ENCODE measurements at regions not wholly inside any gene's neighbourhood (a gene's known extent, or its start where the extent isn't known, plus 50 kb on each side); places are given as distances from the start of the nearest gene placed in this dataset.

DNA sequence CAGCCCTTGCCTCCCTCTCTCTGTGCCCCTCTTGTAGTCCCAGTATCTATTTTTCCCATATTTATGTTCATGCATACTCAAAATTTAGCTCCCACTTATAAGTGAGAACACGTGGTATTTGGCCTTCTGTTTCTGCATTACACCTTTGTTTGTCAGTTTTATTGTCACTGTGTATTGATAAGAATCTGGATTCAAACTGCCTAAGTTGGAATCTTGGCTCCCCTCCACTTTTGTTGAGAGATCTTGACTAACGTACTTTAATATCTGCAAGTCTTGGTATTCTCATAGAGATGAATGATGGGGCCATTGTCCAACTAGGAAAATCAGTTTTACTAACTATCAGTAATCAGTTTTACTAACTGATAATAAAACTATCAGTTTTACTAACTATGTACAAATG is 87.8 kb upstream of the PRMT6 start:
- no peaks in the 10 kb centered on the region for H3K9me3 Mint-ChIP-seq (ENCODE audit: unreplicated experiment)
- ChIA-PET CTCF (interaction anchor here (0.6 kb wide), 1 partner anchor 52 kb away, joined by 4 read pairs; no protein-coding TSS in a partner anchor), POLR2A (no interaction called here)
- BruUV-seq (replicated peaks): no TSS peak
- no peak overlapping the region for H3K27ac Mint-ChIP-seq (ENCODE audit: low read depth, unreplicated experiment)
- H3K4me1 Mint-ChIP-seq (ENCODE audit: insufficient read depth, unreplicated experiment): no peaks in the 10 kb centered on the region
- no peak overlapping the region for H3K4me3 Mint-ChIP-seq (ENCODE audit: unreplicated experiment)
- intact Hi-C loops (cut with micrococcal nuclease): no loop called here
- no peak for TF ChIP-seq CTCF (IDR thresholded peaks at IDR 0.05; ENCODE audit: unreplicated experiment)
- no peaks in the 10 kb centered on the region for H3K36me3 Mint-ChIP-seq (ENCODE audit: insufficient read depth, unreplicated experiment)
- no peak for DNase-seq (ENCODE audit: unreplicated experiment)
- H3K27me3 Mint-ChIP-seq (ENCODE audit: insufficient read depth, unreplicated experiment): no peaks in the 10 kb centered on the region

GRCh38 chr1:106969731-106970130 is 86.7 kb upstream of the PRMT6 start:
- no peaks in the 10 kb centered on the region for H3K36me3 Mint-ChIP-seq (ENCODE audit: insufficient read depth, unreplicated experiment)
- H3K27ac Mint-ChIP-seq (ENCODE audit: low read depth, unreplicated experiment): no peak overlapping the region

DNA sequence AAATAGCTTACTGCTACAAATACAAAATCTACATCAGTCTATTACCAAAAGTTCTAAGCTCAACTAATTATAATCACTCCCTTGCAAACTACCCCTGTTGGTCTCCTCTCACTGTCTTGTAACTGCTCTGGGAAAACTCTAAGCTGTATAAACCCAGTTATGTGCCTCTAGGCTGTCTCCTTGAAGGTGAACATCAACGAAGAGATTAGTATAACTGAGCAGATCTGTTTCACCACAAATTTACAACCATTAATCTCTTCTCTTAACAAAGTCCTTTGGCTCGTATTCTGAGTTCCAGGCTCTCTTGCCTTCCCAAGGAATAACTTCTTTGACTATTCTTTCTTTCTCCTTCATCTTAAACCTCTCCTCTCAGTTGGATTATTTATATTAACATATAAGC is 84.4 kb upstream of the PRMT6 start:
- CTCF ChIA-PET: interaction anchor here (1.0 to 1.2 kb wide), 2 partner anchors 41 to 557 kb away, joined by 3 read pairs; no protein-coding TSS in a partner anchor
- Mint-ChIP-seq H3K9me3 (ENCODE audit: unreplicated experiment) (no peaks in the 10 kb centered on the region), H3K4me3 (ENCODE audit: unreplicated experiment) (no peak overlapping the region), H3K27me3 (ENCODE audit: insufficient read depth, unreplicated experiment) (no peaks in the 10 kb centered on the region), H3K27ac (ENCODE audit: low read depth, unreplicated experiment) (no peak overlapping the region), H3K4me1 (ENCODE audit: insufficient read depth, unreplicated experiment) (no peaks in the 10 kb centered on the region), H3K36me3 (ENCODE audit: insufficient read depth, unreplicated experiment) (no peaks in the 10 kb centered on the region)
- BruUV-seq (replicated peaks): no TSS peak
- intact Hi-C loops (cut with micrococcal nuclease): no loop called here
- no peak for TF ChIP-seq CTCF (IDR thresholded peaks at IDR 0.05; ENCODE audit: unreplicated experiment)
- no peak for DNase-seq (ENCODE audit: unreplicated experiment)
- POLR2A ChIA-PET: no interaction called here

More at GRCh38 chr1:106969731-106970130, 86.7 kb upstream of the PRMT6 start:
- BruUV-seq (replicated peaks): no TSS peak
- H3K4me1 Mint-ChIP-seq (ENCODE audit: insufficient read depth, unreplicated experiment): no peaks in the 10 kb centered on the region
- no peak for TF ChIP-seq CTCF (IDR thresholded peaks at IDR 0.05; ENCODE audit: unreplicated experiment)
- H3K4me3 Mint-ChIP-seq (ENCODE audit: unreplicated experiment): no peak overlapping the region
- intact Hi-C loops (cut with micrococcal nuclease): no loop called here
- no peaks in the 10 kb centered on the region for H3K9me3 Mint-ChIP-seq (ENCODE audit: unreplicated experiment)
- DNase-seq (ENCODE audit: unreplicated experiment): no peak
- ChIA-PET POLR2A (no interaction called here), CTCF (interaction anchor here (0.8 kb wide), 1 partner anchor 178 kb away, joined by 4 read pairs; no protein-coding TSS in a partner anchor)
- H3K27me3 Mint-ChIP-seq (ENCODE audit: insufficient read depth, unreplicated experiment): no peaks in the 10 kb centered on the region

DNA sequence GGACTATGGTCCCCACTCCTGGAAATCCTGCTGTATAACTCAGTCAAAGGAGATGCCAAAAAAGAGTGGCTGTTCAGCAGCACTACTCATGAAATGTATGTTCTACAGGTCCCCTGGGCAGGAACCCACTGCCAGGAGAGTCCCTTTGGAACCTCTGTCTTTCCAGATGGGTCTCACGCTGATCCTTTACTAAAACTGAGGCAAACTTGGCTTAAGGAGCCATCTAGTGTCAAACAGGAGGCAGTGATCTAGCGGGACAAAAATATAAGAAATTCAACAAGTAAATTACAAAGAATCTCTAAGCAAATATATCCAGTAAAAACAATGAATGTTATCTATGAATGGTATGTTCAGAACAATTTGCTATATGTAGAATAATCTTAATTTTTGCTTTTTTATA is 80.5 kb upstream of the PRMT6 start:
- Mint-ChIP-seq H3K27ac (ENCODE audit: low read depth, unreplicated experiment) (no peak overlapping the region), H3K4me3 (ENCODE audit: unreplicated experiment) (no peak overlapping the region), H3K9me3 (ENCODE audit: unreplicated experiment) (no peaks in the 10 kb centered on the region), H3K27me3 (ENCODE audit: insufficient read depth, unreplicated experiment) (no peaks in the 10 kb centered on the region), H3K4me1 (ENCODE audit: insufficient read depth, unreplicated experiment) (peaks cover 11% of the 10 kb centered on the region), H3K36me3 (ENCODE audit: insufficient read depth, unreplicated experiment) (no peaks in the 10 kb centered on the region)
- POLR2A ChIA-PET: no interaction called here
- intact Hi-C loops (cut with micrococcal nuclease): no loop called here
- BruUV-seq (replicated peaks): no TSS peak
- no peak for TF ChIP-seq CTCF (IDR thresholded peaks at IDR 0.05; ENCODE audit: unreplicated experiment)
- CTCF ChIA-PET: interaction anchor here (0.6 to 0.9 kb wide), 2 partner anchors 17 to 120 kb away, joined by 3 read pairs; no protein-coding TSS in a partner anchor
- DNase-seq (ENCODE audit: unreplicated experiment): no peak

Measured in MCF 10A (cell line).